ENCODE measurements at regions not wholly inside any gene's neighbourhood (a gene's known extent, or its start where the extent isn't known, plus 50 kb on each side); places are given as distances from the start of the nearest gene placed in this dataset.

DNA sequence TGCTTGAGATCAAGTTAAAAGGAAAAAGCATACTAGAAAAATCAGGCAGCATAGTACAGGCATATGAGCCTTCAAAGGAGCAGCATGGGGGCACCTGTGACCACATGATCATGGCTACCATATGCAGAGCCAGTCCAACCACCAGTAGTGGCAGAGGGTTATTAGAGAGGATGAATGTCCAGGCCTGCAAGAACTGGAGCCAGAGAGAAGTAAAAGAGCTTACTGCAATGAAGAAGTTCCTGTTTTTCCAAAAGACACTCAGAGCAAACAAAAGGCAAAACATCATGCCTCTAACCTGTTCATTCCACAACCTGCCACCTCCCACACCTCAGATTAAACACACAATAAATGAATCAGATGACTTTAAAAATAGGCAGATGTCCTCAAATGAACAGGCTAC is 99.6 kb upstream of the NAMPT start (continued):
- TF ChIP-seq, protein P1, sequence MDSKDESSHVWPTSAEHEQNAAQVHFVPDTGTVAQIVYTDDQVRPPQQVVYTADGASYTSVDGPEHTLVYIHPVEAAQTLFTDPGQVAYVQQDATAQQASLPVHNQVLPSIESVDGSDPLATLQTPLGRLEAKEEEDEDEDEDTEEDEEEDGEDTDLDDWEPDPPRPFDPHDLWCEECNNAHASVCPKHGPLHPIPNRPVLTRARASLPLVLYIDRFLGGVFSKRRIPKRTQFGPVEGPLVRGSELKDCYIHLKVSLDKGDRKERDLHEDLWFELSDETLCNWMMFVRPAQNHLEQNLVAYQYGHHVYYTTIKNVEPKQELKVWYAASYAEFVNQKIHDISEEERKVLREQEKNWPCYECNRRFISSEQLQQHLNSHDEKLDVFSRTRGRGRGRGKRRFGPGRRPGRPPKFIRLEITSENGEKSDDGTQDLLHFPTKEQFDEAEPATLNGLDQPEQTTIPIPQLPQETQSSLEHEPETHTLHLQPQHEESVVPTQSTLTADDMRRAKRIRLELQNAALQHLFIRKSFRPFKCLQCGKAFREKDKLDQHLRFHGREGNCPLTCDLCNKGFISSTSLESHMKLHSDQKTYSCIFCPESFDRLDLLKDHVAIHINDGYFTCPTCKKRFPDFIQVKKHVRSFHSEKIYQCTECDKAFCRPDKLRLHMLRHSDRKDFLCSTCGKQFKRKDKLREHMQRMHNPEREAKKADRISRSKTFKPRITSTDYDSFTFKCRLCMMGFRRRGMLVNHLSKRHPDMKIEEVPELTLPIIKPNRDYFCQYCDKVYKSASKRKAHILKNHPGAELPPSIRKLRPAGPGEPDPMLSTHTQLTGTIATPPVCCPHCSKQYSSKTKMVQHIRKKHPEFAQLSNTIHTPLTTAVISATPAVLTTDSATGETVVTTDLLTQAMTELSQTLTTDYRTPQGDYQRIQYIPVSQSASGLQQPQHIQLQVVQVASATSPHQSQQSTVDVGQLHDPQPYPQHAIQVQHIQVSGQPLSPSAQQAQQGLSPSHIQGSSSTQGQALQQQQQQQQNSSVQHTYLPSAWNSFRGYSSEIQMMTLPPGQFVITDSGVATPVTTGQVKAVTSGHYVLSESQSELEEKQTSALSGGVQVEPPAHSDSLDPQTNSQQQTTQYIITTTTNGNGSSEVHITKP (CRISPR knock-in tag; IDR thresholded peaks at IDR 0.05; ENCODE audit: low read depth): no peak
- TF ChIP-seq ZBTB7B (CRISPR knock-in tag; IDR thresholded peaks at IDR 0.05) (no peak), KDM4B (CRISPR knock-in tag; IDR thresholded peaks at IDR 0.05) (no peak), SP5 (CRISPR knock-in tag; IDR thresholded peaks at IDR 0.05; ENCODE audit: borderline replicate concordance, low read depth) (no peak), KLF15 (CRISPR knock-in tag; IDR thresholded peaks at IDR 0.05; ENCODE audit: borderline replicate concordance) (no peak)

DNA sequence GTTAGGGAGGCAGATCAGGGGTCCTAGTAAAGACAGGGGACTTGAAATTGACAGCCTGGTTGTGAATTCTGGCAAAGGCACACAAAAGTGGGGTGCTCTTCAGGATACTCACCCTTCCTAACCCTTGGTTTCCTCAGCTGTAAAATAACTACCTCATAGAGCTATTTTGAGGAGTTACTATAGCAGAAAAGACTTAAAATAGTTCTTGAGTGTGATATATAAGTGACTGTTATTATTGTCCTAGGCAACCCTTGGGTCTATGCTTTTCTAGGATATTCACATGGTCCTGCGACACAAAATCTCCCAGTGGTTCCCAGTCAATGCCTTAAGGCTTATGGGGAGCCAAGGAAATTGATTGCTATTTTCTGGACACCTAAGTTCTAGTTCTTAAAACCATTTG is 98.1 kb upstream of the NAMPT start:
- Histone ChIP-seq H4K20me1 (ENCODE audit: insufficient read depth, low read length) (no peaks in the 10 kb centered on the region), H3K4me3 (replicated peaks in 1 of 3; ENCODE audit: insufficient read depth in 1 of 3, low read depth in 2 of 3, low read length in 3 of 3) (no peak overlapping the region), H3K27ac (ENCODE audit: extremely low read length, insufficient read depth, low read length) (no peak overlapping the region), H3K9ac (ENCODE audit: insufficient read depth, low read depth, low read length) (no peak overlapping the region), H3K4me2 (ENCODE audit: low read depth, low read length) (no peak overlapping the region), H3K4me1 (ENCODE audit: insufficient read depth, low read length) (no peaks in the 10 kb centered on the region), H3K79me2 (ENCODE audit: insufficient read depth, low read length) (no peaks in the 10 kb centered on the region), H3K36me3 (replicated peaks in 1 of 2; ENCODE audit: control insufficient read depth in 1 of 2, insufficient read depth in 2 of 2, low read length in 2 of 2) (no peaks in the 10 kb centered on the region), H3K9me3 (ENCODE audit: low read length) (no peaks in the 10 kb centered on the region), H3K27me3 (ENCODE audit: control insufficient read depth in 1 of 2, insufficient read depth in 2 of 2, low read length in 2 of 2) (peaks cover 0 to 14% of the 10 kb centered on the region in 2 experiments; a peak in 2 of 5 replicates), H2AFZ (ENCODE audit: low read length) (no peak overlapping the region)
- BruUV-seq (replicated peaks): no TSS peak
- DNase-seq (ENCODE audit: low spot score): no peak
- in situ Hi-C loops (cut with HindIII; ENCODE audit: extremely low pct_ligation_motif_present, low pct_unique_long_range_greater_than_20kb) (no loop called here), intact Hi-C loops (cut with micrococcal nuclease; ENCODE audit: unreplicated experiment) (no loop called here)
- ChIA-PET POLR2A (no interaction called here), CTCF (ENCODE audit: low intra/inter-chr PET ratio, low total read pairs) (no interaction called here)
- 0% methylated on average over 1 of the region's 1 CpG for WGBS (ENCODE audit: low lambda C conversion rate)
- no peak for FAIRE-seq
- ATAC-seq: no peak
- TF ChIP-seq CREM (IDR thresholded peaks at IDR 0.05) (no peak), CREM (CRISPR knock-in tag; IDR thresholded peaks at IDR 0.05) (no peak), ZNF12 (CRISPR knock-in tag; IDR thresholded peaks at IDR 0.05) (no peak), SIX1 (CRISPR knock-in tag; IDR thresholded peaks at IDR 0.05; ENCODE audit: borderline replicate concordance) (no peak), CC2D1A (CRISPR knock-in tag; IDR thresholded peaks at IDR 0.05) (no peak), ZNF354B (CRISPR knock-in tag; IDR thresholded peaks at IDR 0.05) (no peak), MLLT10 (CRISPR knock-in tag; IDR thresholded peaks at IDR 0.05) (no peak)
- TF ChIP-seq, protein P2, sequence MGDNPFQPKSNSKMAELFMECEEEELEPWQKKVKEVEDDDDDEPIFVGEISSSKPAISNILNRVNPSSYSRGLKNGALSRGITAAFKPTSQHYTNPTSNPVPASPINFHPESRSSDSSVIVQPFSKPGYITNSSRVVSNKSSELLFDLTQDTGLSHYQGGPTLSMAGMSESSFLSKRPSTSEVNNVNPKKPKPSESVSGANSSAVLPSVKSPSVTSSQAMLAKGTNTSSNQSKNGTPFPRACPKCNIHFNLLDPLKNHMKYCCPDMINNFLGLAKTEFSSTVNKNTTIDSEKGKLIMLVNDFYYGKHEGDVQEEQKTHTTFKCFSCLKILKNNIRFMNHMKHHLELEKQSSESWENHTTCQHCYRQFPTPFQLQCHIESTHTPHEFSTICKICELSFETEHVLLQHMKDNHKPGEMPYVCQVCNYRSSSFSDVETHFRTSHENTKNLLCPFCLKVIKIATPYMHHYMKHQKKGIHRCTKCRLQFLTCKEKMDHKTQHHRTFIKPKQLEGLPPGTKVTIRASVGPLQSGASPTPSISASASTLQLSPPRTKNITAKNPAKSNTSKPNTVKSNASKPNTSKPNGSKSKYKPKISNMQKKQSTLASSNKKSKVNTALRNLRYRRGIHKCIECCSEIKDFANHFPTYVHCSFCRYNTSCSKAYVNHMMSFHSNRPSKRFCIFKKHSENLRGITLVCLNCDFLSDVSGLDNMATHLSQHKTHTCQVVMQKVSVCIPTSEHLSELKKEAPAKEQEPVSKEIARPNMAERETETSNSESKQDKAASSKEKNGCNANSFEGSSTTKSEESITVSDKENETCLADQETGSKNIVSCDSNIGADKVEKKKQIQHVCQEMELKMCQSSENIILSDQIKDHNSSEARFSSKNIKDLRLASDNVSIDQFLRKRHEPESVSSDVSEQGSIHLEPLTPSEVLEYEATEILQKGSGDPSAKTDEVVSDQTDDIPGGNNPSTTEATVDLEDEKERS (CRISPR knock-in tag; IDR thresholded peaks at IDR 0.05): no peak
- TF ChIP-seq, protein P3, sequence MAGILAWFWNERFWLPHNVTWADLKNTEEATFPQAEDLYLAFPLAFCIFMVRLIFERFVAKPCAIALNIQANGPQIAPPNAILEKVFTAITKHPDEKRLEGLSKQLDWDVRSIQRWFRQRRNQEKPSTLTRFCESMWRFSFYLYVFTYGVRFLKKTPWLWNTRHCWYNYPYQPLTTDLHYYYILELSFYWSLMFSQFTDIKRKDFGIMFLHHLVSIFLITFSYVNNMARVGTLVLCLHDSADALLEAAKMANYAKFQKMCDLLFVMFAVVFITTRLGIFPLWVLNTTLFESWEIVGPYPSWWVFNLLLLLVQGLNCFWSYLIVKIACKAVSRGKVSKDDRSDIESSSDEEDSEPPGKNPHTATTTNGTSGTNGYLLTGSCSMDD (CRISPR knock-in tag; IDR thresholded peaks at IDR 0.05): no peak
- TF ChIP-seq, protein P4, sequence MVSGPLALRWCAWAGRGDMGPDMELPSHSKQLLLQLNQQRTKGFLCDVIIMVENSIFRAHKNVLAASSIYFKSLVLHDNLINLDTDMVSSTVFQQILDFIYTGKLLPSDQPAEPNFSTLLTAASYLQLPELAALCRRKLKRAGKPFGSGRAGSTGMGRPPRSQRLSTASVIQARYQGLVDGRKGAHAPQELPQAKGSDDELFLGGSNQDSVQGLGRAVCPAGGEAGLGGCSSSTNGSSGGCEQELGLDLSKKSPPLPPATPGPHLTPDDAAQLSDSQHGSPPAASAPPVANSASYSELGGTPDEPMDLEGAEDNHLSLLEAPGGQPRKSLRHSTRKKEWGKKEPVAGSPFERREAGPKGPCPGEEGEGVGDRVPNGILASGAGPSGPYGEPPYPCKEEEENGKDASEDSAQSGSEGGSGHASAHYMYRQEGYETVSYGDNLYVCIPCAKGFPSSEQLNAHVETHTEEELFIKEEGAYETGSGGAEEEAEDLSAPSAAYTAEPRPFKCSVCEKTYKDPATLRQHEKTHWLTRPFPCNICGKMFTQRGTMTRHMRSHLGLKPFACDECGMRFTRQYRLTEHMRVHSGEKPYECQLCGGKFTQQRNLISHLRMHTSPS (CRISPR knock-in tag; IDR thresholded peaks at IDR 0.05; ENCODE audit: low read depth): no peak

All from HepG2 (cell line).